GM13976 (cell line): ENCODE measurements at regions not wholly inside any gene's neighbourhood (a gene's known extent, or its start where the extent isn't known, plus 50 kb on each side); places are given as distances from the start of the nearest gene placed in this dataset.

Experiments
- DNase-seq: peaks from one replicate; pipeline ENCODE4 v3.0.0; 2012; ENCODE audit warnings: low spot score
- CTCF ChIP-seq: IDR thresholded peaks from 2 replicates; pipeline ENCODE4 v1.5.1; 2012; ENCODE audit warnings: borderline replicate concordance, mild to moderate bottlenecking; ENCODE audit not compliant: insufficient read depth; ENCODE audit errors: extremely low read depth, missing control alignments, control extremely low read depth
- in situ Hi-C: fragments of 300-500 bp; cut with MboI; formaldehyde crosslinking; loops from one replicate; pipeline ENCODE4 v1.12.0; 2022; ENCODE audit warnings: low sequenced_read_pairs, mixed read lengths, inconsistent platforms; ENCODE audit not compliant: unreplicated experiment

- no peak for DNase-seq
- no peak for TF ChIP-seq CTCF
- in situ Hi-C loops: no loop called here
Measured at GRCh38 chr18:78108554-78108953, 858.9 kb downstream of the GALR1 start.

GRCh38 chr18:78113136-78113939, 863.7 kb downstream of the GALR1 start:
- TF ChIP-seq CTCF: no peak
- DNase-seq: no peak
- in situ Hi-C loops: no loop called here

- no peak for DNase-seq
- in situ Hi-C loops: no loop called here
- TF ChIP-seq CTCF: no peak
Measured at GRCh38 chr18:78113940-78114251, 864.2 kb downstream of the GALR1 start.

GRCh38 chr18:78115896-78116561, 863.6 kb upstream of the SALL3 start:
- DNase-seq: no peak
- in situ Hi-C loops: no loop called here
- TF ChIP-seq CTCF: no peak

- TF ChIP-seq CTCF: no peak
- in situ Hi-C loops: no loop called here
- DNase-seq: no peak
Measured at GRCh38 chr18:78123144-78123909, 856.3 kb upstream of the SALL3 start.

GRCh38 chr18:78123926-78124797, 855.5 kb upstream of the SALL3 start:
- in situ Hi-C loops: no loop called here

More at GRCh38 chr18:78123926-78124797, 855.5 kb upstream of the SALL3 start:
- no peak for DNase-seq
- no peak for TF ChIP-seq CTCF
